ENCODE measurements at regions not wholly inside any gene's neighbourhood (a gene's known extent, or its start where the extent isn't known, plus 50 kb on each side); places are given as distances from the start of the nearest gene placed in this dataset.

GRCh38 chr6:126824815-126825214, 293.7 kb upstream of the RSPO3 start:
- TF ChIP-seq EP300 (IDR thresholded peaks at IDR 0.05) (no peak), POLR2AphosphoS5 (IDR thresholded peaks at IDR 0.05) (no peak), CTCF (IDR thresholded peaks at IDR 0.05) (no peak)
- DNase-seq = no peak
- Histone ChIP-seq H3K27ac (no peak overlapping the region), H3K9me3 (no peaks in the 10 kb centered on the region), H3K4me3 (no peak overlapping the region), H3K4me1 (no peaks in the 10 kb centered on the region), H3K36me3 (no peaks in the 10 kb centered on the region), H3K27me3 (no peaks in the 10 kb centered on the region)
- intact Hi-C loops (cut with DNase I) = no loop called here
- WGBS, 2 donors = 88 to 93% methylated on average over 2 of the region's 2 CpGs

- 30 to 85% methylated on average over 1 of the region's 1 CpG for WGBS, 2 donors
- intact Hi-C loops (cut with DNase I) = no loop called here
Measured at GRCh38 chr6:126826166-126826714, 292.2 kb upstream of the RSPO3 start.

GRCh38 chr6:126831461-126831860, 287.0 kb upstream of the RSPO3 start:
- H3K27ac ChIP-seq = no peak overlapping the region
- intact Hi-C loops (cut with DNase I) = no loop called here
- H3K4me1 ChIP-seq = no peaks in the 10 kb centered on the region
- no peaks in the 10 kb centered on the region for H3K9me3 ChIP-seq
- no peak for DNase-seq
- no peak for TF ChIP-seq EP300 (IDR thresholded peaks at IDR 0.05)
- TF ChIP-seq CTCF (IDR thresholded peaks at IDR 0.05) = no peak
- no peaks in the 10 kb centered on the region for H3K27me3 ChIP-seq
- WGBS, 2 donors = 72 to 88% methylated on average over 5 of the region's 5 CpGs
- H3K4me3 ChIP-seq = no peak overlapping the region
- no peaks in the 10 kb centered on the region for H3K36me3 ChIP-seq

More at GRCh38 chr6:126826166-126826714, 292.2 kb upstream of the RSPO3 start:
- Histone ChIP-seq H3K9me3 (no peaks in the 10 kb centered on the region), H3K4me1 (no peaks in the 10 kb centered on the region), H3K36me3 (no peaks in the 10 kb centered on the region), H3K27ac (no peak overlapping the region), H3K4me3 (no peak overlapping the region), H3K27me3 (no peaks in the 10 kb centered on the region)
- no peak for DNase-seq
- TF ChIP-seq POLR2AphosphoS5 (IDR thresholded peaks at IDR 0.05) = no peak
- no peak for TF ChIP-seq EP300 (IDR thresholded peaks at IDR 0.05)

GRCh38 chr6:126842769-126843168, 275.7 kb upstream of the RSPO3 start:
- H3K27ac ChIP-seq = no peak overlapping the region
- TF ChIP-seq POLR2A (IDR thresholded peaks at IDR 0.05) (no peak), CTCF (IDR thresholded peaks at IDR 0.05) (no peak), EP300 (IDR thresholded peaks at IDR 0.05) (no peak), POLR2AphosphoS5 (IDR thresholded peaks at IDR 0.05) (no peak)
- DNase-seq = no peak
- intact Hi-C loops (cut with DNase I) = no loop called here
- peaks cover 0 to 9% (median 0%) of the 10 kb centered on the region in 4 donors for H3K4me1 ChIP-seq
- H3K36me3 ChIP-seq = no peaks in the 10 kb centered on the region
- no peak overlapping the region for H3K4me3 ChIP-seq
- H3K9me3 ChIP-seq = no peaks in the 10 kb centered on the region
- 36 to 85% methylated on average over 1 of the region's 1 CpG for WGBS, 2 donors
- no peaks in the 10 kb centered on the region for H3K27me3 ChIP-seq

- Histone ChIP-seq H3K27me3 (no peaks in the 10 kb centered on the region), H3K9me3 (no peaks in the 10 kb centered on the region), H3K36me3 (no peaks in the 10 kb centered on the region), H3K4me3 (no peak overlapping the region), H3K27ac (no peak overlapping the region), H3K4me1 (no peaks in the 10 kb centered on the region)
- TF ChIP-seq CTCF (IDR thresholded peaks at IDR 0.05) = no peak
- no peak for TF ChIP-seq POLR2AphosphoS5 (IDR thresholded peaks at IDR 0.05)
- no peak for TF ChIP-seq POLR2A (IDR thresholded peaks at IDR 0.05)
- TF ChIP-seq EP300 (IDR thresholded peaks at IDR 0.05) = no peak
- intact Hi-C loops (cut with DNase I) = no loop called here
- DNase-seq = no peak
Measured at GRCh38 chr6:126848119-126848518, 270.4 kb upstream of the RSPO3 start.
